GM18951 (cell line): ENCODE measurements at regions not wholly inside any gene's neighbourhood (a gene's known extent, or its start where the extent isn't known, plus 50 kb on each side); places are given as distances from the start of the nearest gene placed in this dataset.
"Not testable (repeated sequence)": the region's sequence is repeated elsewhere in the genome, so short reads cannot be mapped to it uniquely, and the experiment has no call there.

ENCODE experiments used
- POLR2A ChIP-seq: IDR thresholded peaks from 4 replicates; pipeline ENCODE4 v1.6.1; 2011; ENCODE audit warnings: mild to moderate bottlenecking; ENCODE audit not compliant: insufficient read length, insufficient read depth; ENCODE audit errors: extremely low read depth
- in situ Hi-C: fragments of 300-500 bp; cut with MboI; formaldehyde crosslinking; loops from one replicate; pipeline ENCODE4 v1.12.0; 2022; ENCODE audit warnings: low sequenced_read_pairs, mixed read lengths, inconsistent platforms; ENCODE audit not compliant: unreplicated experiment

DNA sequence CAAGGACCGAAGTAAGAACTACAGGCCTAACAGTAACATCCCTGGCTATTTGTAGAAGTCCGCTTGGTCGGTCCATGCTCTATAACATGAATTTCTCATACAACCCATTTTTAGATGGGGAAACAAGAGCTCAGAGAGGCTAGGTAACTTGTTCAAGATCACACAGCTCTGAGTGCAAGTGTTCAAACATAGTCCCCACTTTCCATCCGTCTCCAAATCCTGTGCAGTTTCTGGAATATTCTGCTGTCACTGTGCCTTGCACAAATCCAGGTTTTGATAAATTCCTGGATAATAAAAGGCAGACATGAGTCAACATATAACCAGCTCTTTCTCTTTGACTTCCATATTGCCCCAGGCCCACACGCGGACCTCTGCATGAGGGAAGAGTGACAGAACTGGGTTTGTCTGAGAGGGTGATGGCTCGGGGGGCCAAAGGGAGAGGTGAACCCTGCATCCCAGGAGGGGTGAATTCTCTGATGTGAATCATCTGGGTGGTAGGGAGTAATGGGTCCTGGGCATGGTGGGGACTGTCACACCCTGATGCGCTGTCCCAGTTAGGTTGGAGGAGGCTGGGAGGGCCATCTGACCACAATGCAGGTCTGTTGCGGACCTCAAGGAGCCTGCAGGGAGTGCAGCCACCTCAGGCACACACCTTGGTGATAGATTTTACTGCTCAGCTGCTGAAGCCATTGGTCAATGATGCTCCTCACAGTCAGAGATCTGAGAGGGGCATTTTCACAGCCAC lies 162.2 kb downstream of the SMAD6 start:
- in situ Hi-C loops: no loop called here
- no peak for TF ChIP-seq POLR2A

GRCh38 chr15:66864871-66865281 lies 162.8 kb downstream of the SMAD6 start:
- in situ Hi-C loops: no loop called here

DNA sequence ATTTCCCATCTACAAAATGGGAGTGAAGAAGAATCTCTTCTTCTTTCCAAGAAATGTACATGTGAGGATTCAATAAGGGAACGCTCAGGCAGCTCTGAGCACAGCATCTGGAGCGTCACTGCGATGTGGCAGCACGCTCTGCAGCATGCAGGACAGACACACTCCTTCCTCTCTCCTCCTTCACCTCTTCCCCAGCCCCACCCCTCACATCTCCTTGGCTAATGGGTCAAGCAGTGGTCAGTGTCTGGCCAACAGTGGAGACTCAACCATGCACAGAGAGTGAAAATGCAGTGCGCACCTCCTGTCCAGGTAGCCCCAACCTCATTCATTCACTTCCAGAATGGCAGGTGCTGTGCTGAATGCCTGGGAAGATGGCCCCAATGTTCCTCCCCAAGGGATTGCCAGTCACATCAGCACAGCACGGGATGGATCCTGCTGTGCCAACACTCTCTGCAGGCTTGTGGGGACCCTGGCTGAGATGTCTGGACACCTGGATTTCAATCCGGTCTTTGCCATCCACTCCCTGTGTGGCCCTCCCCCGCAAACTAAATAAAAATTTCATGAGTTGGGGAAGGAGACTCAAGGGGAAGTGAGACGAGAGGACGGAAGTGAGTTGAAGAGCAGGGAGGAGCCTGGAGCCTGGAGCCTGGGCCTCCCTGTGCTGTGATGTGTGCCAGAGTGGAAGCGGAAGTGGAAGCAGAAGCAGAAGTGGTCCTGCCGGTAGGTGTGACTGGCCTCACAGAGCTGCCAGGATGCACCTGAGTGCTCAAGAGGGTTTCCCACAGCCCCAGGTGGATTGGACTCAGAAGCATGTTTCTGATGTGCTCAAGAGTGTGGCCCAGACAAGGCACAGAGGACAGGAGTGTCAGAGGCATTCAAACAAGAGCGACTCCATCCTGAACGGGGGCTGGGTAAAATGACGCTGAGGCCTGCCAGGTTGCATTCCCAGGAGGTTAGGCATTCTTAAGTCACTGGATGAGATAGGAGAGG lies 163.9 kb downstream of the SMAD6 start:
- in situ Hi-C loops: no loop called here
- no peak for TF ChIP-seq POLR2A

More at GRCh38 chr15:66864871-66865281, 162.8 kb downstream of the SMAD6 start:
- TF ChIP-seq POLR2A: no peak

DNA sequence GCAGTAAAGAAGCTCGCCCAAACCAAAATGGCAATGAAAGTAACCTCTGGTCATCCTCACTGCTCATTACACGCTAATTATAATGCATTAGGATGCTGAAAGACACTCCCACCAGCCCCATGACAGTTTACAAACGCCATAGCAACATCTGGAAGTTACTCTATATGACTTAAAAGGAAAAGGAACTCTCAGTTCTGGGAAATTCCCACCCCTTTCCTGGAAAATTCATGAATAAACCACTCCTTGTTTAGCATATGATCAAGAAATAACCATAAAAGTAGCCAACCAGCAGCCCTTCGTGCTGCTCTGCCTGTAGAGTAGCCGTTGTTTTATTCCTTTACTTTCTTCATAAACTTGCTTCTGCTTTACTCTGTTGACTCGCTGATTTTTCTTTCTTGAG lies 164.6 kb downstream of the SMAD6 start:
- no peak for TF ChIP-seq POLR2A
- in situ Hi-C loops: no loop called here

DNA sequence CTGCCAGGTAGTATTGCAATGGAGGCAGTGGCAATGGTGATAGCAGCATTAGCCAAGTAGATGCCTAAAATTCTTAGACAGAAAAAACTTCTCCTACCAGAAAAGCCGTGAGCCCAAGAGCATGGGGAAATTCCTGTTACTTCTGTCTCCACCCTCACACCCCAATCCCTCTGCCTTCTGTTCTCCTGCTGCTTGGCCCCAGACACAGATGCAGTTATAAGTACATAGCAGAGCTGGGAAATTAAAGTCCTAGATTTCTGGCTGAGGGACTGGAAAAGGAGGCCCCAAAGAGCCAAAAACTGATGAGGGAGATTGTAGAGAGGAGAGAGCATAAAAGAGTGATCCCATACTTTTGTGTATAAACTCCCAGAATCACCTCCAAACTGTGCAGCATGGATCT lies 166.9 kb downstream of the SMAD6 start:
- no peak for TF ChIP-seq POLR2A
- in situ Hi-C loops: no loop called here

DNA sequence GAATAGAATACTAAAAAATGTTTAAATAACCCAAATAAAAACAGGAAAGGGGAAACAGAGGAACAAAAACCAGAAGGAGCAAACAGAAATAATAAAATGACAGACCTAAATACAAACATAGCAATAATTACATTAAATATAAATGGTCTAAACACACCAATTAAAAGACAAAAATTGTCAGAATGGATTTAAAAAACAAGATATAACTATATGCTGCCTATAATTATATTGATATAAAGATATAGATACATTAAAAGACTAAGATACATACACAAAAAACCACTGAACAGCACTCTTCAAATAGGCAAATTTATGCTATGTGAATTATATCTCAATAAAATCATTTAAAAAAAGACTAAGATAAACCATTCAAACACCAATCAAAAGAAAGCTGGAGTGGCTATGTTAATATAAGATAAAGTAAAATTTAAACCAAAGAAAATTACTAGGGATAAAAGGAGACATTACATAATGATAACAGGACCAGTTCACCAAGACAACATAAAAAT lies 168.9 kb downstream of the SMAD6 start:
- no peak for TF ChIP-seq POLR2A
- in situ Hi-C loops: no loop called here

GRCh38 chr15:66872405-66872804 lies 170.4 kb downstream of the SMAD6 start:
- in situ Hi-C loops: no loop called here
- no peak for TF ChIP-seq POLR2A

- in situ Hi-C loops: not testable (repeated sequence)
Observed at GRCh38 chr15:66873331-66873730, 171.3 kb downstream of the SMAD6 start.

- no peak for TF ChIP-seq POLR2A
- in situ Hi-C loops: no loop called here
Observed at GRCh38 chr15:66873856-66874255, 171.8 kb downstream of the SMAD6 start.

- in situ Hi-C loops: no loop called here
Observed at GRCh38 chr15:66875588-66876420, 173.8 kb downstream of the SMAD6 start.

GRCh38 chr15:66876421-66876730 lies 174.3 kb downstream of the SMAD6 start:
- in situ Hi-C loops: no loop called here

More at GRCh38 chr15:66875588-66876420, 173.8 kb downstream of the SMAD6 start:
- no peak for TF ChIP-seq POLR2A

GRCh38 chr15:66876731-66877476 lies 174.9 kb downstream of the SMAD6 start:
- no peak for TF ChIP-seq POLR2A
- in situ Hi-C loops: no loop called here

More at GRCh38 chr15:66876421-66876730, 174.3 kb downstream of the SMAD6 start:
- TF ChIP-seq POLR2A: no peak
